Heart left ventricle (tissue), 13 donors: ENCODE measurements at regions not wholly inside any gene's neighbourhood (a gene's known extent, or its start where the extent isn't known, plus 50 kb on each side); places are given as distances from the start of the nearest gene placed in this dataset.

Experiments used
- CTCF ChIP-seq, 12 donors: fragments of 200-600 bp; sonication (generic) in 4 of 12; IDR thresholded peaks; one replicate each; pipeline versions ENCODE4 v1.5.0 to v1.8.0; 2018 to 2022; ENCODE audit warnings: antibody characterized with exemption in 12 of 12, mild to moderate bottlenecking in 5 of 12
- POLR2A ChIP-seq, 2 donors: fragments of 450-650 bp; IDR thresholded peaks; one replicate each; pipeline ENCODE4 v1.6.1; 2017; ENCODE audit warnings: antibody characterized with exemption in 2 of 2, mild to moderate bottlenecking in 2 of 2, moderate library complexity in 2 of 2
- donor health status: ischemic (EF 13 %, LVEDD 7.1; RV severe dilation, severe dysfunction).
- donor health status: DM: no; HTN: yes; CAD: no.
- donor health status: DM: no; HTN: no; CAD: no.
- donor health status: ischemic (EF 25% LVEDD 6.9; RV normal size, moderate dysfunction).
- donor health status: ischemic (EF 25% LVEDD 5.7; RV mildly dilated, moderate dysfunction).
- donor health status: ischemic (EF 35%, LVEDD 5.7; RV mildly dilated, moderate dysfunction).
- donor health status: nonischemic (EF 11% LVEDD 7.7; RV severe dilation, severe dysfunction).
- donor health status: DM: yes; HTN: yes; CAD: no.
- donor health status: PGD.
- donor health status: ischemic (EF 29% LVEDD 5.4; RV normal size, mild dysfunction).
- donor health status: nonischemic (EF 23%, LVEDD 6.1; RV moderate dilation, normal function).

DNA sequence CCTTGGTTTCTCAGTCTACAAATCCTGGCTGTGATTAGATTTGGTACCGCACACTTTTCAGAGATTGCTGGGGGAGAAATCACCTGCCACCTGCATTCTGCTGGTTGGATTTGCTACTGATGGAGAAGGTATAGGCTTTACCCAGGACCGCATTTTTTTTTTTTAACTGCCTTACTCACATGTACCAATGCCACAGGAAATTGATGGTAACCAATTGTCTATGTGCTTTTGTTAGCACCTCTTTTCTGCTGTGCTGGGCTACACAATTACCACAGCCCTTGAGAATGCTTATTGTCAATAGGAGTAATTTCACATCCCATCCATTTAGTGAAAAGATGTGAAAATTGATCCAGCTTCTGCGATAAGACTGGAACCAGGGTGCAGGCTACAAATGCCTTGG lies 74.4 kb upstream of the TANC2 start:
- TF ChIP-seq CTCF (IDR thresholded peaks at IDR 0.05) = no peak
- no peak for TF ChIP-seq POLR2A (IDR thresholded peaks at IDR 0.05)
